ENCODE measurements at regions not wholly inside any gene's neighbourhood (a gene's known extent, or its start where the extent isn't known, plus 50 kb on each side); places are given as distances from the start of the nearest gene placed in this dataset.

GRCh38 chr21:32197896-32198295, 81.0 kb downstream of the MIS18A start:
- Histone ChIP-seq H3K27me3 (ENCODE audit: insufficient read depth, low read length) (no peaks in the 10 kb centered on the region), H3K18ac (ENCODE audit: insufficient read length, low read depth, low read length) (no peak overlapping the region), H2BK120ac (ENCODE audit: low read depth, low read length, poor library complexity, severe bottlenecking) (no peak overlapping the region), H3K23ac (ENCODE audit: insufficient read length, low read depth, low read length) (no peak overlapping the region), H3K9ac (ENCODE audit: extremely low read depth, insufficient read length, low read length) (no peak overlapping the region), H3K14ac (ENCODE audit: insufficient read depth, low read length) (no peak overlapping the region), H3K9me3 (ENCODE audit: control insufficient read depth, low read depth, low read length) (no peaks in the 10 kb centered on the region), H3T11ph (ENCODE audit: low read length) (no peak overlapping the region), H2BK5ac (ENCODE audit: insufficient read length, low read length) (no peak overlapping the region), H4K5ac (ENCODE audit: insufficient read length, low read depth, low read length) (no peak overlapping the region), H4K91ac (ENCODE audit: insufficient read length, low read depth, low read length) (no peak overlapping the region), H2BK15ac (ENCODE audit: low read depth, low read length) (no peak overlapping the region), H2AK5ac (ENCODE audit: insufficient read length, low read length) (no peak overlapping the region), H2BK12ac (ENCODE audit: insufficient read length, low read depth, low read length) (no peak overlapping the region), H3K27ac (ENCODE audit: insufficient read length, low read depth, low read length) (no peak overlapping the region), H3K4ac (ENCODE audit: low read depth, low read length) (no peak overlapping the region), H3K56ac (ENCODE audit: insufficient read length, low read depth, low read length) (no peak overlapping the region), H3K4me2 (ENCODE audit: insufficient read depth, insufficient read length, low read length) (no peak overlapping the region), H2AFZ (ENCODE audit: low read length) (no peak overlapping the region), H3K23me2 (ENCODE audit: insufficient read length, low read depth, low read length, poor library complexity, severe bottlenecking) (no peaks in the 10 kb centered on the region), H3K79me2 (ENCODE audit: insufficient read depth, low read length) (no peaks in the 10 kb centered on the region), H2BK20ac (ENCODE audit: low read depth, low read length, poor library complexity, severe bottlenecking) (no peak overlapping the region), H4K8ac (replicated peaks; ENCODE audit: insufficient read length, low read depth, low read length) (no peak overlapping the region), H4K20me1 (ENCODE audit: control insufficient read depth, insufficient read depth, insufficient read length) (no peaks in the 10 kb centered on the region), H3K79me1 (ENCODE audit: insufficient read depth, low read depth, low read length, poor library complexity, severe bottlenecking) (no peaks in the 10 kb centered on the region), H3K4me1 (ENCODE audit: insufficient read depth, low read length) (no peaks in the 10 kb centered on the region)
- Mint-ChIP-seq H3K4me1 (peaks cover 0 to 6% of the 10 kb centered on the region in 2 experiments; a peak in 3 of 4 replicates), H3K9me3 (no peaks in the 10 kb centered on the region; a peak in 1 of 5 replicates), H3K4me3 (no peak overlapping the region), H3K27ac (no peak overlapping the region), H3K27me3 (ENCODE audit: low read depth) (0 out of 2 replicates have a peak, but pooled peaks cover 1% of the 10 kb centered on the region), H3K36me3 (ENCODE audit: insufficient read depth in 1 of 3, low read depth in 3 of 3) (no peaks in the 10 kb centered on the region; a peak in 2 of 7 replicates)
- no peak for TF ChIP-seq CTCF (conservative IDR thresholded peaks at IDR 0.05)
- no CpG with 5 or more reads among the region's 2 CpGs for WGBS (ENCODE audit: extremely low coverage, insufficient read length, low lambda C conversion rate)
- no peak for DNase-seq
